ENCODE measurements at regions not wholly inside any gene's neighbourhood (a gene's known extent, or its start where the extent isn't known, plus 50 kb on each side); places are given as distances from the start of the nearest gene placed in this dataset.

DNA sequence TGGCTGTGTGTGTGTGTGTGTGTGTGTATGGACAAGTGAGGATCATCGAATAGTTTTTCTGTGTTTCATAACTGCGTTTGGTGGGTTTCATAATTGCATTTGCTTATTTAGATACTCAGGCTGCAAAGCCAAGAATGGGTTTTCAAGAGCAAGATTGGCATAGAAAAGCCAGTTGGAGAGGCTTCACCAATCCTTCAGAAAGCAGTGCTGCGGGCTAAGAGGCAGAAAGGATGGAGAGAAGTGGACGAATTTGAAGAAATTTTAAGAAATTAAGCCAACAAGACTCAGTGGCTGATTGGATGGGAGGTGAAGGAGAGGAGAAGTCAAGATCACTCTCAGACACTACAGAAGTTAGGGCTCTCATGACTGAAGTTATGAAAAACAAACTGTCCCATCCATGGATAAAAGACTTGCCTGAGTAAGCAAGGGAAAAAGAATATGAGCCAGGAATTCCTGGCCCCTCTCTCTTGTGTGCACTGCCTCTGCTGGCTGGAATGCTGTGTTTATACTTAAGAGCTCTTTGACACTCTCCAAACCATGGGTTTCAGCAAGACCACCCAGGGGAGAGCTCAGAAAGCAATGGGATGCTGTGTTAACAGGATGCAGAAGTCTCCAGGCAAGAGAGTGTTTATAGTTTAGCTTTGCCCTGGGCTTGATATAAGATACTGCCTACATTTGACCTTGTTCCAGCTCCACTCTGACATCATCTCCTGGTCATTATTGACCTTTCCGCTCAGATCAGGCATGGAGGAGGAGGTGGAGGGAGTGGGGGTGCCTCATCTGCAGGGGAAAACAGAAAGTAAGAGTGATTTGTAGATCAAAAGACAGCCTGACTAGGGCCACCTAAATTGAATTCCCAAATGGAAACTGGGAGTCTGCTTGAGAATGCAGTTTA lies 232.0 kb upstream of the PLXNA2 start:
- no peaks in the 10 kb centered on the region for H3K36me3 ChIP-seq
- H3K27me3 ChIP-seq: no peaks in the 10 kb centered on the region
- peaks cover 0 to 10% (median 0%) of the 10 kb centered on the region in 4 donors for H3K4me1 ChIP-seq
- no peak overlapping the region for H3K4me3 ChIP-seq
- WGBS, 2 donors (ENCODE audit: low coverage in 1 of 2): 70 to 83% methylated on average over 4 to 5 of the region's 5 CpGs
- peak overlapping the region in 2 of 4 donors; percentile 25 to 41 for H3K27ac ChIP-seq
- no peaks in the 10 kb centered on the region for H3K9me3 ChIP-seq
- in situ Hi-C loops (cut with MboI; ENCODE audit: low pct_ligation_motif_present in 1 of 4, low pct_unique_long_range_greater_than_20kb in 1 of 4, low sequenced_read_pairs in 3 of 4) (no loop called here), intact Hi-C loops (cut with DNase I; ENCODE audit: low total_unique reads) (no loop called here)
- TF ChIP-seq POLR2A (IDR thresholded peaks at IDR 0.05) (no peak), EP300 (IDR thresholded peaks at IDR 0.05; ENCODE audit: low read depth) (no peak), POLR2AphosphoS5 (IDR thresholded peaks at IDR 0.05) (peak in 1 of 3 donors; percentile 12)
- TF ChIP-seq, protein P1, sequence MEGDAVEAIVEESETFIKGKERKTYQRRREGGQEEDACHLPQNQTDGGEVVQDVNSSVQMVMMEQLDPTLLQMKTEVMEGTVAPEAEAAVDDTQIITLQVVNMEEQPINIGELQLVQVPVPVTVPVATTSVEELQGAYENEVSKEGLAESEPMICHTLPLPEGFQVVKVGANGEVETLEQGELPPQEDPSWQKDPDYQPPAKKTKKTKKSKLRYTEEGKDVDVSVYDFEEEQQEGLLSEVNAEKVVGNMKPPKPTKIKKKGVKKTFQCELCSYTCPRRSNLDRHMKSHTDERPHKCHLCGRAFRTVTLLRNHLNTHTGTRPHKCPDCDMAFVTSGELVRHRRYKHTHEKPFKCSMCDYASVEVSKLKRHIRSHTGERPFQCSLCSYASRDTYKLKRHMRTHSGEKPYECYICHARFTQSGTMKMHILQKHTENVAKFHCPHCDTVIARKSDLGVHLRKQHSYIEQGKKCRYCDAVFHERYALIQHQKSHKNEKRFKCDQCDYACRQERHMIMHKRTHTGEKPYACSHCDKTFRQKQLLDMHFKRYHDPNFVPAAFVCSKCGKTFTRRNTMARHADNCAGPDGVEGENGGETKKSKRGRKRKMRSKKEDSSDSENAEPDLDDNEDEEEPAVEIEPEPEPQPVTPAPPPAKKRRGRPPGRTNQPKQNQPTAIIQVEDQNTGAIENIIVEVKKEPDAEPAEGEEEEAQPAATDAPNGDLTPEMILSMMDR (IDR thresholded peaks at IDR 0.05): peak in 1 of 5 experiments; percentile 7
- no peak for DNase-seq

DNA sequence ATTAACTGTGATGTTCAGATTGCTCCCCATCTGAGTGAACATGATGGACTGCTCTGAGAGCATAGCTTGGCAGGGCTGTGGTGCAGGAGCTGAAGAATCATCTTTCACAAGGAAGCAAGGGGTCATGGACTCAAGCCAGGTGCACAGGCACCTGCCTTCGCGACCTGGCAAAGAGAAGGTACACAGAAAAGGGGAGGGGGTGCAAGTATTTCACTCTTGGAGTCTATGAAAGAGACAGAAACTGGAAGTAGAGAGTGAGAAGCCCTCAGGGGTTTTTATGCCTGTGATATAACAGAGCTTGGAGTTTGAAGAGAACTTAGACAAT lies 232.6 kb upstream of the PLXNA2 start:
- no peak overlapping the region for H3K4me3 ChIP-seq
- no peak for DNase-seq
- peaks cover 0 to 10% (median 0%) of the 10 kb centered on the region in 4 donors for H3K4me1 ChIP-seq
- WGBS, 2 donors (ENCODE audit: low coverage in 1 of 2): 48 to 53% methylated on average over 2 of the region's 2 CpGs
- no peak for TF ChIP-seq POLR2AphosphoS5 (IDR thresholded peaks at IDR 0.05)
- TF ChIP-seq, protein P1 (IDR thresholded peaks at IDR 0.05): no peak
- no peak for TF ChIP-seq POLR2A (IDR thresholded peaks at IDR 0.05)
- no peak for TF ChIP-seq EP300 (IDR thresholded peaks at IDR 0.05; ENCODE audit: low read depth)
- H3K36me3 ChIP-seq: no peaks in the 10 kb centered on the region
- in situ Hi-C loops (cut with MboI; ENCODE audit: low pct_ligation_motif_present in 1 of 4, low pct_unique_long_range_greater_than_20kb in 1 of 4, low sequenced_read_pairs in 3 of 4) (no loop called here), intact Hi-C loops (cut with DNase I; ENCODE audit: low total_unique reads) (no loop called here)
- H3K27ac ChIP-seq: peak overlapping the region in 2 of 4 donors; percentile 25 to 34
- H3K9me3 ChIP-seq: no peaks in the 10 kb centered on the region
- H3K27me3 ChIP-seq: no peaks in the 10 kb centered on the region

DNA sequence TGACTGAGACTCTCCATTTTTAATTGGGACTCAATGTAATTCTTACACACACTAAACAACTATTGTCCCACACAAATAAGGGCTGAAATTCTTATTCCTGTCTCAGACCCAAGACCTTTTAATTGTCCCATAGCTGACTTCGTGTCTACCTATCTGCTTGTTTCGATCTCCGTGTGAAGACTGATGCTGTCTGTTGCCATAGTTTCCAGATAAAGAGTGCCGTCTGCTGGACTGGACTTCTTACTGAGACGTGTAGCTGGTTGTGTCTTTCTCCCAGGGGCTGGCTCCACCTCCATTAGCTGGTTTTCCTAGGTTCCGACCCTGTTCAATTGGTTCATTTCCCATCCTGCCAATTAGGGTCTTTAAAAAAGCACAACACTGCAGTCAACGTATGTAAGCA lies 235.3 kb upstream of the PLXNA2 start:
- Histone ChIP-seq H3K27me3 (no peaks in the 10 kb centered on the region), H3K36me3 (no peaks in the 10 kb centered on the region), H3K27ac (no peak overlapping the region), H3K9me3 (no peaks in the 10 kb centered on the region), H3K4me3 (no peak overlapping the region), H3K4me1 (peaks cover 0 to 10% (median 0%) of the 10 kb centered on the region in 4 donors)
- no peak for DNase-seq
- in situ Hi-C loops (cut with MboI; ENCODE audit: low pct_ligation_motif_present in 1 of 4, low pct_unique_long_range_greater_than_20kb in 1 of 4, low sequenced_read_pairs in 3 of 4): no loop called here
- intact Hi-C loops (cut with DNase I; ENCODE audit: low total_unique reads): no loop called here
- TF ChIP-seq POLR2AphosphoS5 (IDR thresholded peaks at IDR 0.05) (no peak), EP300 (IDR thresholded peaks at IDR 0.05; ENCODE audit: low read depth) (no peak), POLR2A (IDR thresholded peaks at IDR 0.05) (no peak)
- TF ChIP-seq, protein P1 (IDR thresholded peaks at IDR 0.05): no peak
- 46 to 66% methylated on average over 7 of the region's 7 CpGs for WGBS, 2 donors (ENCODE audit: low coverage in 1 of 2)

DNA sequence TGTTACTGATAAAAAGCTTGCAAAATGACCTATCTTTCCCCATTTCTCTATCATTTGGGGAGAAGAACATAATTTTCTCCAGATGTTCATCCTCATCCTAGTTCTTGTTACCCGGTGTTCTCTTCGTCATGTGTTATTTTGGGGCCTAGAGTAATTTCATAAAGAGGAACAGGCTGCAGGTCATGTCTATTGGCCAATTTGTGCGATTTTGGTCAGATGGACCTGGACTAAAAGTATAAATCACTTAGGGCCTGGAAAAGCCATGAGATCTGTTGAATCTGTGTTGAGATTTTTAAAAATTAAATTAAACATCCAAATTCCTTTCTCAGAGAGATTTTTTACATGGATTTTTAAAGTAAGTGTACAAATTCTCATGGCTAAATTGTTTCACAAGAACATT lies 241.3 kb upstream of the PLXNA2 start:
- Histone ChIP-seq H3K27ac (no peak overlapping the region), H3K27me3 (no peaks in the 10 kb centered on the region), H3K4me1 (no peaks in the 10 kb centered on the region), H3K9me3 (no peaks in the 10 kb centered on the region), H3K4me3 (no peak overlapping the region), H3K36me3 (no peaks in the 10 kb centered on the region)
- in situ Hi-C loops (cut with MboI; ENCODE audit: low pct_ligation_motif_present in 1 of 4, low pct_unique_long_range_greater_than_20kb in 1 of 4, low sequenced_read_pairs in 3 of 4): no loop called here
- intact Hi-C loops (cut with DNase I; ENCODE audit: low total_unique reads): no loop called here
- DNase-seq: no peak
- WGBS, 2 donors (ENCODE audit: low coverage in 1 of 2): 69 to 88% methylated on average over 2 to 3 of the region's 3 CpGs
- TF ChIP-seq POLR2AphosphoS5 (IDR thresholded peaks at IDR 0.05) (no peak), POLR2A (IDR thresholded peaks at IDR 0.05) (no peak), EP300 (IDR thresholded peaks at IDR 0.05; ENCODE audit: low read depth) (no peak)
- TF ChIP-seq, protein P1 (IDR thresholded peaks at IDR 0.05): no peak
